ENCODE measurements at regions not wholly inside any gene's neighbourhood (a gene's known extent, or its start where the extent isn't known, plus 50 kb on each side); places are given as distances from the start of the nearest gene placed in this dataset.

DNA sequence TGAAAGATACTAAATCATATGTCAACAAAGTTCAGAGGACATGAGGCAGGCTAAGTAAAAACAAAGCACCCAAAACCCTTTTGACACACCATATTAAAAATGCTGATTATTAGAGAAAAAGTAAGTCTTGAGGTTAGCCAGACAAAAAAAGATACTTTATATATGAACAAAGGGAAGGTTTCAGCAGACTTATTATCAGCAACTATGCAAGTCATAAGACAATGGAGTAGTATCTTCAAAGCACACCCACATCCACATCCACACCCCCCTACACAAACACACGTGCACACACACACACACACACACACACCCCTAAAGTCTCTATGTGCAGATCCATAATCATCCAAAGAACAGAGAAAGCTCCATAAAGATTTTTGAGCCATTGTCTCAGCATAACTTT lies 1373.9 kb upstream of the CELF2 start:
- TF ChIP-seq CTCF (IDR thresholded peaks at IDR 0.05; ENCODE audit: low read depth, low read length, missing control alignments), result no peak
- no peak for DNase-seq (ENCODE audit: extremely low read depth, low read depth)
- H3K4me3 ChIP-seq (replicated peaks; ENCODE audit: low read depth, low read length), result no peak overlapping the region

DNA sequence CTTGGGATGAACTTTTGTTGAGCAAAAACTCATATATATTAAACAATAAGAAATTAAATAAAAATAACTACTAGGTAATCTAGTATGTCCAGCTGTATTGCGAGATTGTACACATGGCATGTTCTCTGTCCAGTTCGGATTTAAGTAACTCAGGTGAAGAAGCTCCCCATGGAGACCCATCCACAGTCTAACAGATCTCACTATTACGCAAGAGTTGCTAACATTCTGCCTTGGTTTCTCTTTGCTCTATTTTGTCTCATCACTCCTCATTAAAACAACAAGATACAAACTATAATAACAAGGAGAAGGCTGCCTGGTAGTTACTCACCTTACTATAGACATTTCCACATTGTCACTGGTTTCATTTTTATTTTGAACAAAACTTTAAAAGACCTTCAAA lies 1372.3 kb upstream of the CELF2 start:
- DNase-seq (ENCODE audit: extremely low read depth, low read depth), result no peak
- no peak for TF ChIP-seq CTCF (IDR thresholded peaks at IDR 0.05; ENCODE audit: low read depth, low read length, missing control alignments)
- H3K4me3 ChIP-seq (replicated peaks; ENCODE audit: low read depth, low read length), result no peak overlapping the region

GRCh38 chr10:9645928-9646600 lies 1371.6 kb upstream of the CELF2 start:
- TF ChIP-seq CTCF (IDR thresholded peaks at IDR 0.05; ENCODE audit: low read depth, low read length, missing control alignments), result no peak
- DNase-seq (ENCODE audit: extremely low read depth, low read depth), result no peak
- H3K4me3 ChIP-seq (replicated peaks; ENCODE audit: low read depth, low read length), result no peak overlapping the region

- DNase-seq (ENCODE audit: extremely low read depth, low read depth), result no peak
- no peak overlapping the region for H3K4me3 ChIP-seq (replicated peaks; ENCODE audit: low read depth, low read length)
- no peak for TF ChIP-seq CTCF (IDR thresholded peaks at IDR 0.05; ENCODE audit: low read depth, low read length, missing control alignments)
Measured at GRCh38 chr10:9654261-9654660, 1363.4 kb upstream of the CELF2 start.

- TF ChIP-seq CTCF (IDR thresholded peaks at IDR 0.05; ENCODE audit: low read depth, low read length, missing control alignments), result no peak
- no peak for DNase-seq (ENCODE audit: extremely low read depth, low read depth)
- no peak overlapping the region for H3K4me3 ChIP-seq (replicated peaks; ENCODE audit: low read depth, low read length)
Measured at GRCh38 chr10:9656386-9656785, 1361.3 kb upstream of the CELF2 start.

DNA sequence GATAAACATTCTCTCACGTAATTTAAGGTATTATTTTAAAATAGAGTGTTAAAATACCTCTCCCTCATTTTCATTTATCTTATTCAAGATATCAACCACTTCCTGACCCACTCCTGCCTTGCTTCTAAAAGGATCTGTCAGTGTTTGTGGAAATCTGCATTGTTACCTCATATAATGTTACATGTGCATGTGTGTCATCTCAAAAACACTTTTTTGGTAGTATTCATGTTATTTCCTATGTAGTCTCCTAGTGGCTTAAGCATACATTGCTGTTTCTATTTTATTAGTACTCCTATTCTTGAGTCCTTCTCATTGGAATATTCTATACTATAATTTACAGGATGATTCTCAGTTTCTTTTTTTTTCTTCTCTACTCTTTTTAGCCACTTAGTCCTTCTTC lies 1360.7 kb upstream of the CELF2 start:
- DNase-seq (ENCODE audit: extremely low read depth, low read depth), result no peak
- no peak for TF ChIP-seq CTCF (IDR thresholded peaks at IDR 0.05; ENCODE audit: low read depth, low read length, missing control alignments)
- no peak overlapping the region for H3K4me3 ChIP-seq (replicated peaks; ENCODE audit: low read depth, low read length)

- H3K4me3 ChIP-seq (replicated peaks; ENCODE audit: low read depth, low read length), result no peak overlapping the region
- TF ChIP-seq CTCF (IDR thresholded peaks at IDR 0.05; ENCODE audit: low read depth, low read length, missing control alignments), result no peak
- no peak for DNase-seq (ENCODE audit: extremely low read depth, low read depth)
Measured at GRCh38 chr10:9657530-9657929, 1360.1 kb upstream of the CELF2 start.
